Osteoblast (primary cell): ENCODE measurements at regions not wholly inside any gene's neighbourhood (a gene's known extent, or its start where the extent isn't known, plus 50 kb on each side); places are given as distances from the start of the nearest gene placed in this dataset.

Experiments used
- DNase-seq: peaks from one replicate; pipeline ENCODE4 v3.0.0; 2011; ENCODE audit warnings: low spot score, mixed read lengths; ENCODE audit not compliant: insufficient read length; ENCODE audit errors: missing footprints
- H2AFZ ChIP-seq: 2 replicates; pipeline ENCODE4 v1.6.0; 2011; ENCODE audit warnings: mild to moderate bottlenecking, low read length
- H3K27ac ChIP-seq: 2 replicates; pipeline ENCODE4 v1.5.1; 2011; ENCODE audit warnings: mild to moderate bottlenecking, low read depth, low read length, moderate library complexity
- H3K27me3 ChIP-seq: 2 replicates; pipeline ENCODE4 v1.6.0; 2012; ENCODE audit warnings: mild to moderate bottlenecking, control low read depth, inconsistent platforms, low read length, moderate library complexity; ENCODE audit not compliant: insufficient read depth
- H3K36me3 ChIP-seq: 2 replicates; pipeline ENCODE4 v1.5.1; 2011; ENCODE audit warnings: mild to moderate bottlenecking, low read length, control low read depth, moderate library complexity; ENCODE audit not compliant: insufficient read depth
- H3K4me1 ChIP-seq: 2 replicates; pipeline ENCODE4 v1.5.1; 2011; ENCODE audit warnings: mild to moderate bottlenecking, low read length, control low read depth, moderate library complexity; ENCODE audit not compliant: insufficient read depth
- H3K4me2 ChIP-seq: 2 replicates; pipeline ENCODE4 v1.6.0; 2011; ENCODE audit warnings: mild to moderate bottlenecking, low read length; ENCODE audit not compliant: insufficient read depth
- H3K4me3 ChIP-seq: fragments of 200-600 bp; sonication (generic); 3 replicates; pipeline ENCODE4 v1.5.1; 2012; ENCODE audit warnings: mild to moderate bottlenecking, low read length, inconsistent platforms; ENCODE audit not compliant: insufficient read depth
- H3K79me2 ChIP-seq: 2 replicates; pipeline ENCODE4 v1.6.0; 2012; ENCODE audit warnings: mild to moderate bottlenecking, low read length, control low read depth, inconsistent platforms; ENCODE audit not compliant: insufficient read depth
- H3K9me3 ChIP-seq: 2 replicates; pipeline ENCODE4 v1.5.1; 2011; ENCODE audit warnings: low read depth, low read length, control low read depth
- H4K20me1 ChIP-seq: 2 replicates; pipeline ENCODE4 v1.6.0; 2012; ENCODE audit warnings: mild to moderate bottlenecking, low read length, control low read depth; ENCODE audit not compliant: insufficient read depth
- TF ChIP-seq, protein P1 (sequence below): IDR thresholded peaks from 2 replicates; pipeline ENCODE4 v1.5.1; 2011; ENCODE audit warnings: mild to moderate bottlenecking, low read depth, low read length, moderate library complexity; ENCODE audit errors: extremely low read depth

DNA sequence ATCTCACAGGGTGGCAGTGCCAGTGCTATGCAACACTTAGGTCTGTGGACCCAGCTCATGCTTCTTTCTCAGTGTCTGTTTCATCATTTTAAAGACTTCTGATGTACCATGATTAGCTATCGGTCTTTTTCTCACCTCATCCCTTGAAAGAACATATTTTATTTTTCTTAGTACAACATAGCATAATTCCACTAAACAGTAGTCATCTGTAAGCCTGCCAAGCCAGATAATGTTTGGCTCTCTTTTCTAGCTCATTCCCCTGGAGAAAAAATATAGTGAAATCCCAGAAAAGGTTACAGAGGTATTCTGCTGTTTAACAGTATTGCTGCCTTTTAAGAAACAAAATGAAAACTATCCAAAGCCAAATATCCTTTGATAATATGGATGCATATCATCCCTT is 177.0 kb upstream of the MMS22L start:
- H3K79me2 ChIP-seq, result no peaks in the 10 kb centered on the region
- no peak for DNase-seq
- TF ChIP-seq, protein P1, sequence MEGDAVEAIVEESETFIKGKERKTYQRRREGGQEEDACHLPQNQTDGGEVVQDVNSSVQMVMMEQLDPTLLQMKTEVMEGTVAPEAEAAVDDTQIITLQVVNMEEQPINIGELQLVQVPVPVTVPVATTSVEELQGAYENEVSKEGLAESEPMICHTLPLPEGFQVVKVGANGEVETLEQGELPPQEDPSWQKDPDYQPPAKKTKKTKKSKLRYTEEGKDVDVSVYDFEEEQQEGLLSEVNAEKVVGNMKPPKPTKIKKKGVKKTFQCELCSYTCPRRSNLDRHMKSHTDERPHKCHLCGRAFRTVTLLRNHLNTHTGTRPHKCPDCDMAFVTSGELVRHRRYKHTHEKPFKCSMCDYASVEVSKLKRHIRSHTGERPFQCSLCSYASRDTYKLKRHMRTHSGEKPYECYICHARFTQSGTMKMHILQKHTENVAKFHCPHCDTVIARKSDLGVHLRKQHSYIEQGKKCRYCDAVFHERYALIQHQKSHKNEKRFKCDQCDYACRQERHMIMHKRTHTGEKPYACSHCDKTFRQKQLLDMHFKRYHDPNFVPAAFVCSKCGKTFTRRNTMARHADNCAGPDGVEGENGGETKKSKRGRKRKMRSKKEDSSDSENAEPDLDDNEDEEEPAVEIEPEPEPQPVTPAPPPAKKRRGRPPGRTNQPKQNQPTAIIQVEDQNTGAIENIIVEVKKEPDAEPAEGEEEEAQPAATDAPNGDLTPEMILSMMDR, result no peak
- no peaks in the 10 kb centered on the region for H3K4me1 ChIP-seq
- H3K4me3 ChIP-seq, result no peak overlapping the region
- no peaks in the 10 kb centered on the region for H3K36me3 ChIP-seq
- no peak overlapping the region for H3K4me2 ChIP-seq
- no peak overlapping the region for H3K27ac ChIP-seq
- H4K20me1 ChIP-seq, result no peaks in the 10 kb centered on the region
- no peaks in the 10 kb centered on the region for H3K27me3 ChIP-seq
- no peak overlapping the region for H2AFZ ChIP-seq
- H3K9me3 ChIP-seq, result no peaks in the 10 kb centered on the region

DNA sequence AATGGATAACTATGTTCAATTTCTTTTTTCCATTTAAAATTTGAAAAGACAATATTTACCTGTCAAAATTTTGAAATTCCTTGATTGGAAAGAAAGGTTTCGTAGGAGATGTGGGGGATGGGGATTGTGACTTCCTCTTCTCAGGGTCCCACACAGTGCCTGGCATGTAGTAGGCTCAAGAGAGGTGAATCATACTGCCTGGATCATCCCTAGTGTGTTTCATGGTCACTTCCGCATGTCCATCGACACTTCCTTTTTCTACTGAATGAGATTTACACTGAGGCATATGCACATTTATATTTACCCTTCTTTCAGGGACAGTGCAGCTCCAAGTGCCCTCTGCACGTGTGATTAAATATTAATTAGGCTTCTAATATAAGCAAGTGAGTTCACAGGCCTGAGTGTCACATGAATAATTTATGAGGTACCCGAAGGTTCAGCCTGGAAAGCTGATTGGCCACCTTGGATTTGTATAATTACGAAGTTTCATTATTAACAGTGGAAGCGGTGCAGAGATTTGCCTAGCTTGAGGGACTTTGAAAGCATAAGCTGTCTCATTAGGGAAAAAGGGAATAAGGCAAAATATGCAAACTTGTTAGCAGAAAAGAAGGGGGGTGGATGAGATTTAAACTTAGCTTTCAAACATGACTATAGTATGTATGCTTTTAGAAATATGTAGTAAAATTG is 177.5 kb upstream of the MMS22L start:
- H4K20me1 ChIP-seq, result no peaks in the 10 kb centered on the region

DNA sequence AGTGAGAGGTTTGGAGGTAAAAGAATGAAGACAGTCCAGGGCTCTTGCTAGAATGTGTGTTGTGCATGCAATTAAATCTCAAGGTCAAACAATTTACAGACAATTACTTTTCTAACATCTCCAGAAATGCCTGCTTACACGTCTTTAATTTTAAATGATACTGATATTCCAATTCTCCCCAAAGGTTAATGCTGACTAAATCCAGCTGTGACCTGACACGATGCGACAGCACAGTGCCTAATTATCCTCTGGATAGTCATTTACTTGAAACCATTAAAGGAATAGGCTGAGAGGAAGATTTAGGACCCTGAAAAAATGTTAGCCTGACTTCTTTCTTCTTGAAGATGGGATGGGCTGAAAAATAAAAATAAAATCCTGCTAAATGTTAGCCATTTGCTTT is 178.2 kb upstream of the MMS22L start:
- Histone ChIP-seq H3K27ac (no peak overlapping the region), H2AFZ (no peak overlapping the region)
- TF ChIP-seq, protein P1, result no peak

More for the DNA sequence above, 177.5 kb upstream of the MMS22L start:
- Histone ChIP-seq H3K79me2 (no peaks in the 10 kb centered on the region), H3K27ac (no peak overlapping the region), H3K4me1 (no peaks in the 10 kb centered on the region), H3K27me3 (no peaks in the 10 kb centered on the region), H3K36me3 (no peaks in the 10 kb centered on the region), H3K4me3 (no peak overlapping the region), H3K9me3 (no peaks in the 10 kb centered on the region), H2AFZ (no peak overlapping the region), H3K4me2 (no peak overlapping the region)
- DNase-seq, result no peak
- TF ChIP-seq, protein P1, result no peak

DNA sequence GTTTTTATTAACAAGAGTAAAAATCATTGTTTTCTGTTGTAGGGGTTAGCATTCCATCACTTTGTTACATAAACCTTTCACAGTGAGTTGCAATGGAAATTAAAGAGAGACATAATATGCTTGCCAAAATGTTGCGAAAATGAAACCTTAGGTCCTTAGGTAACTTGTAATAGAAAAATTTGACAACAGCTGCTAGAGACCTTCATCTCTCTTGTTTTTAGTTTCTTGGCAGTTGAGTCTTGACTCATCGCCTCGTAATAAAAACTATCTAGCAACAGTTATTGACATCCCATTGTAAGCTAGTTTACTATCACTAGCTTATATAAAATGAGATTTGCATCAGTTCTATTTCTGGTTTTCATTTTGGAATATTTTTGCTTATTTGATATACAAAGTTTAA is 179.0 kb upstream of the MMS22L start:
- H3K9me3 ChIP-seq, result no peaks in the 10 kb centered on the region
- H3K4me1 ChIP-seq, result no peaks in the 10 kb centered on the region
- H4K20me1 ChIP-seq, result no peaks in the 10 kb centered on the region
- no peak overlapping the region for H3K27ac ChIP-seq
- TF ChIP-seq, protein P1, result no peak
- no peaks in the 10 kb centered on the region for H3K79me2 ChIP-seq
- H3K4me3 ChIP-seq, result no peak overlapping the region
- H2AFZ ChIP-seq, result no peak overlapping the region
- no peaks in the 10 kb centered on the region for H3K36me3 ChIP-seq
- H3K27me3 ChIP-seq, result no peaks in the 10 kb centered on the region
- H3K4me2 ChIP-seq, result no peak overlapping the region
- no peak for DNase-seq

More for the DNA sequence above, 178.2 kb upstream of the MMS22L start:
- H3K4me3 ChIP-seq, result no peak overlapping the region
- no peaks in the 10 kb centered on the region for H3K79me2 ChIP-seq
- no peak overlapping the region for H3K4me2 ChIP-seq
- H3K27me3 ChIP-seq, result no peaks in the 10 kb centered on the region
- H3K9me3 ChIP-seq, result no peaks in the 10 kb centered on the region
- no peaks in the 10 kb centered on the region for H4K20me1 ChIP-seq
- no peaks in the 10 kb centered on the region for H3K36me3 ChIP-seq
- H3K4me1 ChIP-seq, result no peaks in the 10 kb centered on the region
- no peak for DNase-seq
